Gastrocnemius medialis (tissue), 4 donors: ENCODE measurements at regions not wholly inside any gene's neighbourhood (a gene's known extent, or its start where the extent isn't known, plus 50 kb on each side); places are given as distances from the start of the nearest gene placed in this dataset.

ENCODE experiments used
- ATAC-seq, 2 donors: fragments of 150-250 bp; one replicate each; pipeline ENCODE4 v1.9.1; 2016
- DNase-seq, 2 donors: peaks; one replicate each; pipeline ENCODE4 v3.0.0-alpha.2; 2019
- H3K27ac ChIP-seq, 4 donors: fragments of 200-600 bp; sonication (generic); 1 replicate in 1 of 4; 2 replicates in 3 of 4; pipeline ENCODE4 v1.5.1; 2016 to 2018; ENCODE audit warnings: mild to moderate bottlenecking in 2 of 4, moderate library complexity in 1 of 4
- H3K27me3 ChIP-seq, 3 donors: fragments of 200-600 bp; sonication (generic) in 2 of 3; 1 replicate in 1 of 3; 2 replicates in 2 of 3; pipeline versions ENCODE4 v1.5.1 to v1.6.0; 2016 to 2019; ENCODE audit warnings: mild to moderate bottlenecking in 1 of 3, moderate library complexity in 1 of 3
- H3K36me3 ChIP-seq, 2 donors: fragments of 200-600 bp; sonication (generic) in 1 of 2; one replicate each; pipeline ENCODE4 v1.5.1; 2017 to 2018
- H3K4me1 ChIP-seq, 2 donors: fragments of 200-600 bp; sonication (generic) in 1 of 2; one replicate each; pipeline ENCODE4 v1.5.1; 2016 to 2017; ENCODE audit warnings: mild to moderate bottlenecking in 2 of 2
- H3K4me3 ChIP-seq, 4 donors: fragments of 200-600 bp; sonication (generic) in 3 of 4; 1 replicate in 1 of 4; 2 replicates in 3 of 4; pipeline ENCODE4 v1.5.1; 2016 to 2019; ENCODE audit warnings: mild to moderate bottlenecking in 2 of 4
- H3K9me3 ChIP-seq, 3 donors: fragments of 200-600 bp; sonication (generic) in 2 of 3; 1 replicate in 1 of 3; 2 replicates in 2 of 3; pipeline ENCODE4 v1.5.1; 2016 to 2019
- CTCF ChIP-seq, 5 experiments: fragments of 450-650 bp in 3 of 5; fragments of 200-600 bp in 2 of 5; sonication (generic) in 2 of 5; IDR thresholded peaks in 4 of 5; conservative IDR thresholded peaks in 1 of 5; 1 replicate in 4 of 5; 2 replicates in 1 of 5; pipeline ENCODE4 v1.5.1; 2016 to 2019; ENCODE audit warnings: antibody characterized with exemption in 5 of 5, mild to moderate bottlenecking in 3 of 5, moderate library complexity in 3 of 5
- POLR2A ChIP-seq, 2 donors: fragments of 450-650 bp; IDR thresholded peaks; one replicate each; pipeline ENCODE4 v1.6.1; 2017; ENCODE audit warnings: antibody characterized with exemption in 2 of 2, mild to moderate bottlenecking in 2 of 2, moderate library complexity in 2 of 2
- in situ Hi-C, 4 donors: fragments of 200-750 bp; cut with MboI; loops; one replicate each; pipeline versions ENCODE4 v1.15.0 to v1.8.0; 2017; ENCODE audit warnings: low sequenced_read_pairs in 4 of 4
- intact Hi-C: fragments of 100-400 bp; cut with DNase I; formaldehyde crosslinking; loops from one replicate; pipeline ENCODE4 v1.15.1; 2023; ENCODE audit warnings: low total_unique reads

- DNase-seq = no peak
- Histone ChIP-seq H3K9me3 (no peaks in the 10 kb centered on the region), H3K4me3 (no peak overlapping the region), H3K27me3 (no peaks in the 10 kb centered on the region), H3K36me3 (no peaks in the 10 kb centered on the region), H3K27ac (no peak overlapping the region), H3K4me1 (no peaks in the 10 kb centered on the region)
- intact Hi-C loops (no loop called here), in situ Hi-C loops (no loop called here)
- no peak for TF ChIP-seq CTCF (IDR thresholded peaks at IDR 0.05 in 4 of 5, conservative IDR thresholded peaks at IDR 0.05 in 1 of 5)
- ATAC-seq = no peak
These were observed 611.6 kb upstream of the ADGRL3 start for GRCh38 chr4:60588556-60588955.

GRCh38 chr4:60589425-60589824 is 610.7 kb upstream of the ADGRL3 start:
- DNase-seq (no peak), ATAC-seq (no peak)
- Histone ChIP-seq H3K9me3 (no peaks in the 10 kb centered on the region), H3K27me3 (no peaks in the 10 kb centered on the region), H3K4me1 (no peaks in the 10 kb centered on the region), H3K4me3 (no peak overlapping the region), H3K36me3 (no peaks in the 10 kb centered on the region), H3K27ac (no peak overlapping the region)
- intact Hi-C loops = no loop called here
- in situ Hi-C loops = no loop called here
- no peak for TF ChIP-seq CTCF (IDR thresholded peaks at IDR 0.05 in 4 of 5, conservative IDR thresholded peaks at IDR 0.05 in 1 of 5)
- TF ChIP-seq POLR2A (IDR thresholded peaks at IDR 0.05) = no peak

- Histone ChIP-seq H3K4me3 (no peak overlapping the region), H3K9me3 (no peaks in the 10 kb centered on the region), H3K27me3 (no peaks in the 10 kb centered on the region), H3K27ac (no peak overlapping the region), H3K4me1 (no peaks in the 10 kb centered on the region), H3K36me3 (no peaks in the 10 kb centered on the region)
- TF ChIP-seq POLR2A (IDR thresholded peaks at IDR 0.05) (no peak), CTCF (IDR thresholded peaks at IDR 0.05 in 4 of 5, conservative IDR thresholded peaks at IDR 0.05 in 1 of 5) (no peak)
- no peak for ATAC-seq
- no peak for DNase-seq
- intact Hi-C loops (no loop called here), in situ Hi-C loops (no loop called here)
These were observed 610.0 kb upstream of the ADGRL3 start for GRCh38 chr4:60590116-60590515.

GRCh38 chr4:60605646-60606354 is 594.3 kb upstream of the ADGRL3 start:
- no peak for ATAC-seq
- TF ChIP-seq POLR2A (IDR thresholded peaks at IDR 0.05) (no peak), CTCF (IDR thresholded peaks at IDR 0.05 in 4 of 5, conservative IDR thresholded peaks at IDR 0.05 in 1 of 5) (no peak)
- in situ Hi-C loops = no loop called here

More at GRCh38 chr4:60605646-60606354, 594.3 kb upstream of the ADGRL3 start:
- no peaks in the 10 kb centered on the region for H3K4me1 ChIP-seq
- H3K36me3 ChIP-seq = no peaks in the 10 kb centered on the region
- intact Hi-C loops = no loop called here
- no peak overlapping the region for H3K4me3 ChIP-seq
- no peak for DNase-seq
- H3K9me3 ChIP-seq = no peaks in the 10 kb centered on the region
- no peak overlapping the region for H3K27ac ChIP-seq
- H3K27me3 ChIP-seq = no peaks in the 10 kb centered on the region
